ENCODE measurements at regions not wholly inside any gene's neighbourhood (a gene's known extent, or its start where the extent isn't known, plus 50 kb on each side); places are given as distances from the start of the nearest gene placed in this dataset.

- DNase-seq (ENCODE audit: low spot score) = no peak
- no peak for ATAC-seq (ENCODE audit: low FRiP score)
- no peak for TF ChIP-seq CTCF (IDR thresholded peaks at IDR 0.05)
These were observed 762.2 kb downstream of the EFNB2 start for GRCh38 chr13:105773241-105773640.

GRCh38 chr13:105764486-105764885, 771.0 kb downstream of the EFNB2 start:
- no peak for DNase-seq (ENCODE audit: low spot score)
- no peak for TF ChIP-seq CTCF (IDR thresholded peaks at IDR 0.05)
- ATAC-seq (ENCODE audit: low FRiP score) = no peak

- ATAC-seq (ENCODE audit: low FRiP score) (no peak), DNase-seq (ENCODE audit: low spot score) (no peak)
- TF ChIP-seq CTCF (IDR thresholded peaks at IDR 0.05) = no peak
These were observed 771.6 kb downstream of the EFNB2 start for GRCh38 chr13:105763851-105764250.

GRCh38 chr13:105762096-105762495, 773.4 kb downstream of the EFNB2 start:
- DNase-seq (ENCODE audit: low spot score) (no peak), ATAC-seq (ENCODE audit: low FRiP score) (no peak)
- no peak for TF ChIP-seq CTCF (IDR thresholded peaks at IDR 0.05)

- TF ChIP-seq CTCF (IDR thresholded peaks at IDR 0.05) = no peak
- ATAC-seq (ENCODE audit: low FRiP score) (no peak), DNase-seq (ENCODE audit: low spot score) (no peak)
These were observed 776.3 kb downstream of the EFNB2 start for GRCh38 chr13:105758918-105759860.

- DNase-seq (ENCODE audit: low spot score) (no peak), ATAC-seq (ENCODE audit: low FRiP score) (no peak)
- TF ChIP-seq CTCF (IDR thresholded peaks at IDR 0.05) = no peak
These were observed 794.7 kb downstream of the EFNB2 start for GRCh38 chr13:105740739-105741138.

GRCh38 chr13:105737688-105738087, 797.8 kb downstream of the EFNB2 start:
- no peak for DNase-seq (ENCODE audit: low spot score)
- TF ChIP-seq CTCF (IDR thresholded peaks at IDR 0.05) = no peak
- ATAC-seq (ENCODE audit: low FRiP score) = no peak

All from omental fat pad (tissue), 3 donors.